ENCODE measurements at regions not wholly inside any gene's neighbourhood (a gene's known extent, or its start where the extent isn't known, plus 50 kb on each side); places are given as distances from the start of the nearest gene placed in this dataset.

DNA sequence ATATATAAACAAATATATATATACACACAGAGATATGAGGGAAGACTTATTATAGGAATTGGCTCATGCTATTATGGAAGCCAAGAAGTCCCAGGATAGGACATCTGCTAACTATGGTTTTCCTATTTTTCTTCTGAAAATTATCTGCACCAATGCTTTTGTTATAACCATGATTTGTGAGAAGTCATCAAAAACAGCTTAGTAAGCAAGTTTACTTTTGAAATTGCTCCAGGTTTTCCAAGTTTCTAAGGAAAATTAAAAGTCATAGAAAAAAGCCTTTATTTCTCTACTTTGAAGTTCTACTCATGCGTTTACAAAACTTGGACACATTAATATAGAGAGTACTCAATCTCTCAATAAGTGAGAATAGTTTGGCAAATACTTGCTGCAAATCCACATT is 213.1 kb downstream of the TRAM1L1 start:
- DNase-seq (ENCODE audit: low read depth) = no peak

DNA sequence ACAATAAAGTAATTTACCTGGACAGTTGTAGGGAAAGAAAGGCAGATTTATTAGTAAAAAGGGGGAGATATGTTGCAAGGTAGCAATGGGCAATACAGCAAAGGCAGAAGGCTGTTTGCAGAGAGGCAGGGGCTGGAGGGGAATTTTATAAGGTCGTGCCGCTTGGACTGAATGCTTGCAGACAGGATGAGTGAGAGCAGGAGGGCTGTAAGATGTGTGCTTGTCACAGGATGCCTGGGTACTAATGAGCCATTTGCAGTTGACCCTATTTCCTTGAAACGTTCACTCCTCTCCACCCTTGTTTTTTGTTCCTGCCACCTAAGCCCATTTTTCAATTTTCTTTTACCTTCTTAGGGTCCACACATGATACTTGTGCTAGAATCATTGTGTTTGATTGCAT is 214.7 kb downstream of the TRAM1L1 start:
- DNase-seq (ENCODE audit: low read depth) = no peak

DNA sequence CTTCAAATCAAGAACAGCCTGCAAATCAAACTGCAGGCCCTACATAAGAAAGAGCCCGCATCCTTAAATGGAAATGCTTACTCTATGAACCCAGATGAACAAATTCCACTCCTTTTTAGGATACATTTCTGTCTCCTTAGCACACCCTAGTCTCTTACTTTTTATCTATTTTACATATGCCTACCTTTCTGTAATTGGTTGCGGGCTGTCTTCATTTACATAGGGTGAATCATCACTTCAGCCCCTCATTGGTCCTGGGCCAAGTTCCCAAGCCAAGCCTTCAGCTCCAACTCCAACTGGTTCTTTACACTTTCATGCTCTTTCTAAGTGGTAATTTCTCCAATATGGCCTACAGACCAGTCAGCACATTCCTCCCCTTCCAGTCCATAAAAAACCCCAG is 219.3 kb downstream of the TRAM1L1 start:
- no peak for DNase-seq (ENCODE audit: low read depth)

DNA sequence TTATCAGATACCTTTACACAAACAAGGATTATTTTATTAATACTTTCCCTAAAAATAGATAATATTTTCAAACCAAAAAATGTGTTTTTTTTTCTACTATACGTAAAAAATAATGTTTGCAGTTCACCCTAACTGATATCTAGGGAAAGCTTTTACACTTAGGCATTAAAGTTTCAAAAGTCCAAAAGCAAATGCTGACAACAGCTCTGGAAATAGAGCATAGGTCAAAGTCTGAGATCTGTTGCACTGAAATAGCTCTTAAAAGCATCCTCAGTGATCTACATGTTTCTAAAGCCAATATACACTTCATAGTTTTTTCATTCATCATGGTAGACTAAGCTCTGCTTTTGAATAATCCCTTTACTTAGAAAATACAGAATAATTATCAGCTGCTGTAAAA is 222.8 kb downstream of the TRAM1L1 start:
- DNase-seq (ENCODE audit: low read depth) = no peak

DNA sequence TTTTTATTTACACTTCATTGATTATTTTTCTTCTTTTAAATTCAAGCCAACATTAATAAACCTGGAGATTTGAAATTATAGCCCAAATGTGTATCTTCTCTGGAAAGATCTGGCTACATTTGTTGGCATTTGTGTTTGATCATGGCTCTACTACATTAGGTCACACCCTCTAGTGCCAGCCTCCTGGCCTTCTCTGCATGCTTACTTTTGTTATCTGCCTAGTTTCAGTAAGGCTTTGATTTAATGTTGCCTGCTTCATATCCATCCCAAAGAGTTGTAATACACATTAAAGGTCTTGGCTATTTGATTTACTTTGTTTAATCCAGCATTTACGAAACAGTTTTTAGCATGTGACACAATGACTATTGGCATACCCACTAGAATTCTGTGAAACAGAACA is 224.5 kb downstream of the TRAM1L1 start:
- no peak for DNase-seq (ENCODE audit: low read depth)

DNA sequence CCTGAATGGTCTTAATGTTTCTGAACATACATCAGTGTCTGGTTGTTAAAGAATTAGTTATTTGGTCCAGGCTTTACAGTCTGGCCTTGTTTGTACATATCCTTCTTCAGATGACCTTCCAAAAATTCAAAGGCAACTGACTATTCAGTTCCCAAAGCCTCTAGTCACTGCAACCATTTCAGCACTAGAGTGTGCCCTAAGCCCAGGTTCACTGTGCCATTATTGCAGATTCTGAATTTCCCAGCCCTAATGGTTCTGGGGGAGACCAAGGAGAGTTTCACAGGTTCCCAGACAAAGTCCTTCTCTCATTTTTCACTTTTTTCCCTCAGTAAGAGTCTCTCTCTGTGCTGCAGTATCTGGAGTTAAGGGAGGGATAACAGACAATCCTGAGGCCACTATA is 235.8 kb downstream of the TRAM1L1 start:
- DNase-seq (ENCODE audit: low read depth) = no peak

DNA sequence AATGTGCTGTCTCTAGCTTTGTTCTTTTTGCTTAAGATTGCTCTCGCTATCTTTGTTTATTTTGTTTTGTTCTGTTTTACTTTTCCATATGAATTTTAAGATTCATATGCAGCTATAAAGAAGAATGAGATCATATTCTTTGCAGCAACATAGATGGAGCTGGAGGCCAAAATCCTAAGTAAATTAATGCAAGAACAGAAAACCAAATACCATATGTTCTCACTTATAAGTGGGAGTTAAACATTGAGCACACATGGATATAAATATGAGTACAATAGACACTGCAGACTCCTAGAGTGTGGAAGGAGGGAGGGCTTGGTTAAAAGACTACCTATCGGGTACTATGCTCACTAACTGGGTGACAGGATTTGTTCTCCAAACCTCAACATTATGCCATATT is 237.8 kb downstream of the TRAM1L1 start:
- DNase-seq (ENCODE audit: low read depth) = no peak

DNA sequence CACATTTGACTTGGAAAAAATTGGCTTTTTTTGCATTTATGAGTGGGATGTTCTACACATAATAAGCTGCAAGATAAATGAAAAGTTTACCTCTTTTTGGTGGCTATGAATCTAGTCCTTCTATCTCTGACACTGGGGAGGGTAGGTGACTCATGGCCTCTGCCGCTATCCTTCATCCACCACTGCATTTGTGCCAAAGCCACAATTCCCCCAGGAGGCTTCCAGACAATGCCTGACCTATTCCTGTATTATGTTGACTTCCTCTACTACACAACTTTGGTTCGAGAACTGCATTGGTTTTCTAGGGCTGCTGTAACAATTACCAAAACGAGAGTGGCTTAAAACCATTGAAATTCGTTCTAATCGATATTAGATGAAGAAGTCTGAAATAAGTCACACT is 245.6 kb downstream of the TRAM1L1 start:
- no peak for DNase-seq (ENCODE audit: low read depth)

DNA sequence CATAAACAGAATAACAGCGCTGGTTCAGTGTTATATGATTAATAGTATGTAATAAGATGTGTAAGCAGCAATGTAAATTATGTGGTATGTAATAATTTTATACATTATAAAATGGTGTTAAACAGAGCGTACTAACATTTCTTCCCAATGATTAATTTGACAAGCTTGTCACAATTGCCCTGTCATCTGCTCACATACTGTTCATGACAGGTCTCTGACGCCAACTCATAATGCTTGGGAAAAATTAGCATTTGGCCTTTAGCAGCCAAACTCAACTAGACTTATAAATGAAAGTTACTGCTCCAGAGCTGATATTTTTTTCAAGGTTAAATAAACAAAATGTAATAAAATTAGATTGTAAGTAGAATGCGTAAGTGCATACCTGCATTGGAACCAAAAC is 246.8 kb downstream of the TRAM1L1 start:
- DNase-seq (ENCODE audit: low read depth) = no peak

DNA sequence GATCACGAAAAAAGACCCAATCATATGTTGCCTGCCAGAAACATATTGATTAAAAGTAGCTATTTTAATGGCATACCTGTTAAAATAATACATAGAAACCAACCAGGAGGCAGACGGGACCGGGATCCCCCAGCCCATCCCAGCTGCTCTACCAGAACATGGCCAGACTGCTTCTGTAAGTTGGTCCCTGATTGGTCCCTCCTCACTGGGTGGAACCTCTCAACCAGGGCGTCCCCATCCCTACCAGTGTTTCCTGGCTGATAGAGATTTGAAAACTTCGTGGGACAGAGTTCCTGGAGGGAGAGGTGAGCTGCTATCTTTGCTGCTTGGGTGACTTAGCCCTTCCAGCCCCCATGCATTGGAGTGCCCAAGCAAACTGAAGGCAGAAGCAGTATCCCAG is 256.2 kb downstream of the TRAM1L1 start:
- no peak for DNase-seq (ENCODE audit: low read depth)

DNA sequence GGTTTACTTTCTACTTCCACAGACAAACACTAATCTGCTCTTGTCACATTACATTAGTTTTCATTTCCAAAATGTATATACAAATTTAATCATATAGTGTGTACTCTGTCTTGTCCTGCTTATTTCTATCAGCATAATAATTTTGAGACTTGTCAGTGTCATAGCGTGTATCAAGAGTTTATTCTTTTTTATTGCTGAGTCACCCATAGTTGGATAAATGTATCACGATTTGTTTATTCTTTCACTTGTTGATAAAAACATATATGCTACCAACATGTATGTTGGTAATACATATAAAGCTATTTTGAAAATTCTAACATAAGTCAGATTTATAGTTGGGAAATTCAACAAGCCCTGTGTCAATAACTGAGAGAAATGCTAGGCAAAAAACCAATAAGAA is 261.2 kb downstream of the TRAM1L1 start:
- no peak for DNase-seq (ENCODE audit: low read depth)

DNA sequence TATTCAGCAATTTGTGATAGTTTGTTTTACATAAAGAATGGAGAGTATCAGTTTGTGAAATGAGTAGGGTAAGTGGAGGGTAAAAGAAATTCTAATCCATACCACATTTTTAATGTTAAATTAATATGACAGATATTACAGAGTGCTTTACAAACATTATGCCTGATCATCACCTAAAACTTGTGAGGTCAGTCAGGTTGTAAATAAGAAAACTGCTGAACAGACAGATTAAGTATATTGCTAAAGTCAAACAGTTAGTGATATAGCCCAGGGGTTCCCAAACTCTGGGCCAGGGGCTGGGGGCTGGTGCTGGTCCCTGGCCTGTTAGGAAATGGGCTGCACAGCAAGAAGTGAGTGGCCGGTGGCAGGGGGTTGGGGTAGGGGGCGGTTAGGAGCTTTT is 273.6 kb downstream of the TRAM1L1 start:
- DNase-seq (ENCODE audit: low read depth) = no peak

DNA sequence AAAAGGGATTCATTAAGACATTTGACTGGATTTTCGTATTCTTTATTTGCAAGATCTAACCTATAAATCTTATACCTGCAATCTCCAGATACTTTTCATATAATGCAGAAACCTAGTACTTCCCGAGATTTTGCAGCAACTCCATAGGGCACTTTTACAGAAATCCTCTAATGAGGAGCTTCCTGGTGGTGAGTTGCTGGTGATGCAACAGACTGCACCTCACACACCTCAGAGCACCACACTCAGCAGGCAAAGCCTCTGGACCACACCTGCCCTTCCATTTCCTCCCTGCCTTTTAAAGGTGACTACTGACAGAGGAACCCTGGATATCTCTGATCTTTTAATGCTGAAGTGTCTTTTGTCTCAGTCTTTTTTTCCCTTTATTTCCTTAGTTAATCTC is 289.4 kb downstream of the TRAM1L1 start:
- DNase-seq (ENCODE audit: low read depth) = no peak

DNA sequence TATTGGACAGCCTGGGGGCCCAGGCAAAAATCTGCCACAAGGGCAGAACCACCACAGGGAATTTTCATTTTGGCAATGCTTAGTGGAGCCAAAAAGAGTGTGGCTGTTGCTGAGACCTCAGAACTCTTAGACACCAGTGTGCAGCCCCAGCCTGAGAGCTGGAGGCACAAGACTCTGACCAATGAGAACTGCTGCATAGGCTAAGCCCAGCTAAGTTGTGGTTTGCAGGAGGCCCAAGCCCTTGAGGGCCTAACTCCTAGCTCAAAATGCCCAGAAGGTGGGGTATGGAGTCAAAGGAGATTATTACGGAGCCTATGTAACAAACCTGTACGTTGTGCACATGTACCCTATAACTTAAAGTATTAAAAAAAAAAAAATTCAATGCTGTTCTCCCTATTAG is 296.7 kb downstream of the TRAM1L1 start:
- DNase-seq (ENCODE audit: low read depth) = no peak

DNA sequence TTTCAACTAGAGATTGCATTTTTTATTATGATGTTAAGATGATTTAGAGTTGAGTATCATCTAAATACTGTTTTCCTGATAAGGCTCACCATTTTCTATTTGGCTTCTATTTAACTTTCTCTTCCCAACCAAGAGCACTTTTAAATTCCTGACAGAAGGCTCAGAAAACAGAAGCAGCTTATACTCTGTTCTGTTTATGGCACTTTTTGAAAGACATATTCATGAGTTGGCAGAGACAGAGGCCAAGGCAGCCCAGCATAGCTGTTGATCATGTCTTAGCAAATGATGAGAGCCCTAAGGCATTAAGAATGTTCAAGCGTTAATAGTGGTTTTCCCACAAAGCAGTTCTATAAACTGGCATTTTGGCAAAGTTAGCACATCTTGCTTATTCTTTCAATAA is 330.3 kb downstream of the TRAM1L1 start:
- DNase-seq (ENCODE audit: low read depth) = no peak

DNA sequence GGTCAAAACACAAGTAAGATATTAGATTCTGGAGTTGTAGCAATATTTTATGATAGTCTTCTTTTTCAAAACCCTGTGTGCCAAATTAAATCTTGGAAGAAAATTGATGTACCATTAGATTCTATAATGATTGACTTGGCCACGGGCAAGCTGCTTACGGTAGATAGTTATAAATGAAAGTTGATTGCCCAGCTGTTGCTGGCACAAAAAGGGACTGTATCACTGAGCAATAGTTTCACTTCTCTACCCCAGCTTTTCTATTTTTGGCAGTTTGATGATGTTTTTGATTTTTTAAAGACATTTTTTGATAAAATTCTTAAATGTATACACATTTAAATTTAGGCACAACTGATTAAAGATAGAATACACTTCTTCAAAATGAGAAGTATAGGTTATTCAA is 333.3 kb downstream of the TRAM1L1 start:
- no peak for DNase-seq (ENCODE audit: low read depth)

DNA sequence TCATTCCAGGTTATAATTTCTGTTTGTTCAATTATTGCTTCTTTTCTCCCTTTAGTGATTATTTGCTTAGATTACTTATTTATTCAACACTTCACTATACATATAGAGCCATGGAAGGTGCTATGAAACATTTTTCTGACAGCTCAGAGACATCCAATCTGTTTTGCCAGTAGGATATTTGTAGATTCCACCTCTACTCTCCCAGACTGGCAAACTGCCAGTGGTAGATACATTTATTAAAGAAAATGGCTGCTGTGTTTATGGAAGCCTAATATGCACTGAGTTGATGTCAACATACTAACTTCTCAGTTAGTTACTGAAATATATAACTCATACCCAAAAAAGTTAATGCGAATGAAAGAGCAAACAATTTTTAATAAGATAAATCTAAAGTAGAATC is 348.6 kb downstream of the TRAM1L1 start:
- no peak for DNase-seq (ENCODE audit: low read depth)

DNA sequence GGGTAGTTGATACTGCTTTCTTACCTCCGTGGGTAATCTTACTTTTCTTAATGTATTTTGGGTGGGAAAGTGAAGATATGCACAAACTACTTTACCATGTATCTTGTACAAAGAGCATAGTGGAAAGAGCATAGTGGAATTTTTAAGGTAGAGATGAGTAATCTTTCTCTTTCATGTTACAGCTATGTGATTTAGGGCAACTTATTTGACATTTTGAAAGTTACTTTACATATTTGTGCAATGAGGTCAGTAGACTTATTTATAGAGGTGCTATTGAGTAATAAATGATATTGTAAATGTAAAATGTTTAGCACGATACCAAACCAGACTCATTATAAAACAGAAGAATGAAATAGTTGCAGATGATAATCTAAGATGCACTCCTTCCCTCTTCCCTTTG is 351.2 kb downstream of the TRAM1L1 start:
- no peak for DNase-seq (ENCODE audit: low read depth)

DNA sequence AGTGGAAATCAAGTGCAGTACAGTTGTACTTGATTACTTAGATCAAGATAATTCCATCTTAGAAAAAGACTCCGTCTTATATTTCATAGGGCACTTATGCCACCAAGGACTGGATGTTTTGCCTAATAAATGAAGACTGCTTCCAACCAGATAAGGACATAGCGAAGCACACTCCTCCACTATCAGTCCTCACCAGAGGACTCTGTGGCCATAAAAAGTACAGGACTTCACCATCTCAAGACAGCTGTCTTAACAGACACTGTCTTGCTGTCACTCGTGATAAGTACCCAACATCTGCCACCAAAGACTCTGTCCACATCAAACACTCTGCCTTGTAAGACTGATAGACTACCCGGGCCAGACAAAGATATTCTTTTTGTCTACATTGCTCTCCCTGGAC is 352.0 kb downstream of the TRAM1L1 start:
- DNase-seq (ENCODE audit: low read depth) = no peak

DNA sequence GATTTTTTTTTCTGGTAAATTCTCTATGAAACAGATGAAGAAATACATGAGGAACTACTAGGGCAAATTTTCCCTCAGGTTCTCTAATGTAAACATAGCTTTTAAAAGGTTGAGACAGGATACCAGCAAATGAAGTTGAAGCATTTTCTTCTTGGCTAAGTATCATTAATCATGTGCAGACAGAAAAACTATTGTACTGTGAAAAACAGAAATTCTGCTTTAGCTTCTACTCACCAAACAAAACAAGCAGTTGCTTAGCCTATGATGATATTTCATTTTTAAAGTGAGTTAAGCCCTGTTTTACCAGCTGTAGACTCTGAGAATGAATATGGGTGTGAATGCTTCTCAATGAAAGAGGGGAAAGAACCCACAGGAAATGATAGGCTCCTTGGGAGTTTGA is 358.9 kb downstream of the TRAM1L1 start:
- no peak for DNase-seq (ENCODE audit: low read depth)

DNA sequence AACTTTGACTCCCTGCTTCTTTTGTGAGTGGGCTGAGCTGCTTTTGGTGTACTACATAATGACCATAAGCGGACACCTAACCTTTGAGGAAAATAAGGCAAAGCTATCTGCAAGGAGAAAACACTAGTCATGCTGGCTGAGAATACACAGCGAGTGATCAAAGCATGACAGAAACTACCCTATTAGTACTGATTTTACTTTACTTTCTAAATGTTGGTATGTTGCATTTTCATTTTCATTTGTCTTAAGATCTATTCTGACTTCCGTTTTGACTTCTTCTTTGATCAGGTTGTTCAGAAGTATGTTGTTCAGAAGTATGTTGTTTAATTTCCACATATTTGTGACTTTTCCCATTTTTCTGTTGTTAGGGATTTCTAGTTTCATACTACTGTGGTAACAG is 361.1 kb downstream of the TRAM1L1 start:
- no peak for DNase-seq (ENCODE audit: low read depth)

DNA sequence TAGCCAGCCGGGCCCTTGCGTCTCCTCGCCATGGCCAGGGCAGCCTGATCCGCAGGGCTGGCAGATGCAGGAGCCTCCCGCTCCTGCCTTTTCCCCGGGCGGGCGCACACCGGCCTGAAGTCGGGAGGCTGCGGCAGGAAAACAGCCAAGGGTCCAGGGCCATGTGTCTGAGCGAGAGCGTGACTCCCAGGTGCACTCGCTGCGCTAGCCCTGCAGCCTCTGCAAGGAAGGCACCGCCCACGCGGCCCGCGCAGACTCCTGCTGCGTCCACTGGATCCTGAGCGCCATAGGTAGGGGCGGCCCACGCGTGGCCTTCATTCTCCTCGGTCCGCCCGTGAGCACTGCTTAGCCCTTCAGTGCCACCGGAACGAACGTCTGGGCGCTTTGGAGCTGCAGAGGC is 379.9 kb downstream of the TRAM1L1 start:
- no peak for DNase-seq (ENCODE audit: low read depth)

DNA sequence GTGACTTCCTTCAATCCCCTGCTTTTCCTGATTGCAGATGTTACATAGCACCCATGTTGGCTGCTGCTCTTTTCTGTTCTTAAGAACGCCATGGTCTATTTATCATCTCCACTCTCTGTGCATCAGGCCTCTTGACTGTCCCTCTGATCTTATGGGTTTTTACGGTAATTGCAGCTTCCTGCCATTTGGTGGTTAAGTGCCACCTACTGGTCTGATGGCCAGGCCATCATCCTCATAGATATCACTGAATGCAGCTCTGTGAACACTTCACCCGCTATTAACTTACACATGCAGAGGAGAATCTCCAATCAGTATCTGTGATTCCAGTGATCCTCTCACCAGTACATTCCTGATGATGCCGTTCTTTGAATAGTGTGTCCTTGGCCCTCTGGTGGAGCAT is 382.4 kb downstream of the TRAM1L1 start:
- no peak for DNase-seq (ENCODE audit: low read depth)

DNA sequence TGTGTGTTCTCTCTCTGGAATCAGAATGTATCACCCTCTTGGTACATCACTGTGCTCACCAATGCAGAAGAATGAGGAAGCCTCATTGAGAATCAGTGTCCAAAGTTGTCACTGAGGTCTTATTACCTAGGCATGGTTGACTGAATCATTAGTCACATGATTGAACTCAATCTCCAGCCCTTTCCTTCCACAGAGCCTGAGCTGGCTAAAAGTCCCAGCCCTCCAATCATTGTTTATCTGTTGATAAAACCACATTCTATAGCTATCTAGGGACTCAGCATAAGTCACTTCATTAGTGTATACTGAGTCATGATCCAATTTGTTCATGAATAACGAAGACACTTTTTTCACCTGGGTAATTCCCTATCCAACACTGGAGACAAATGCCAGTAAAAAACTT is 396.8 kb downstream of the TRAM1L1 start:
- no peak for DNase-seq (ENCODE audit: low read depth)

DNA sequence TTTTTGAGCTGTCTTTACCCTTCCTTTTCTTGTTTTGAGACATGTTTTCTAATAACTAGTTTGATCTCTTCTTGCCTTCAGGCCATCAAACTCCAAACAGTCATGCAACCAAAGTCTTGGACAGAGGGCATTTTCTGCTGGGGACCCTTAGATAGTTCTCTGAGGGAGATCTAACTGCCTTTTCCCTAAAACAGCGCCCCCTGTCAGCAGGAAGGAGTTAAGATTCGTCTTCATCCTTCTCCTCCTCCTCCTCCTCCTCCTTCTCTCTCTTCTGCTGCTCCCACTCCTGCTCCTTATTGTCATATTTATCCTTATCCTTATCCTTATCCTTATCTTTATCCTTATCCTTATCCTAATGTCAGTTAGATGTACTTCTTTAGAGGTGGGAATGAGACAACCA is 417.2 kb downstream of the TRAM1L1 start:
- DNase-seq (ENCODE audit: low read depth) = no peak

DNA sequence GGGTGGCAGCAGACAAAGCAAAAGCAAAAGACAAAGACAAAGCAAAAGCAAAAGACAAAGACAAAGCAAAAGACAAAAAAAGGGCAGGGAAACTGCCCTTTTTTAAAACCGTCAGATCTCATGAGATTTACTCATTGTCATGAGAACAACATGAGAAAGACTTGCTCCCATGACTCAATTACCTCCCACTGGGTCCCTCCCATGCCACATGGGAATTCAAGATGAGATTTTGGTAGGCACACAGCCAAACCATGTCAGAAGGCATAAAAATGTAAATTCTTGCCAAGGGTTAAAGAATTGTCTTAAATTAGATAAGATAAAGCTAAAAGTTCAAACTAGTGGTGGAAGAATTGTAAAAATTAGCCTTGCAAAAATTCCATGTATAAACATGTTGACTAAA is 419.7 kb downstream of the TRAM1L1 start:
- no peak for DNase-seq (ENCODE audit: low read depth)

All from fibroblast of the conjunctiva (primary cell).